GM12873 (cell line): ENCODE measurements at regions not wholly inside any gene's neighbourhood (a gene's known extent, or its start where the extent isn't known, plus 50 kb on each side); places are given as distances from the start of the nearest gene placed in this dataset.

Experiments
- CTCF ChIP-seq: IDR thresholded peaks from 2 replicates; pipeline ENCODE4 v1.5.1; 2012; ENCODE audit warnings: low read depth, mild to moderate bottlenecking, moderate library complexity, low read length, control low read depth; ENCODE audit not compliant: insufficient read depth; ENCODE audit errors: missing control alignments

DNA sequence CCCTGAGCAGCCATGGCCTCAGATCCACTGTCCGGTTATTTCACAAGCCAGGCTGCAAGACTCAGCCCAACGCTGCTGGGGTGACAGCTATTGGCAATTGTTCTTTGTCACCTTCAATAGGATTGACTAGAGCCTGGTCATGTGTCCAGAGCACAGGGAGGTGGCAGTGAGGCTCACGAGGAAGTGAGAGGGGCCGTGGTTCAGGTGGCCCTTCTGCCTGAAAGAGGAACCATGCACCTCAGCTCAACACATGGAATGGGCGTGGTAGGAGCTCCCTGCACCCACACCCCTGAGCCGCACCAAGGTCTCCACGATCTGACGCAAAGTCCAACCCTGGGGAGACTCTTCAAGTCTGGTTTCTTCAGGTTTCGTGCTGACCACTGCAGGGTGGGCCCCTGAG is 184.8 kb upstream of the CDH4 start:
- no peak for TF ChIP-seq CTCF

- no peak for TF ChIP-seq CTCF
Observed at GRCh38 chr20:61072398-61072797, 179.7 kb upstream of the CDH4 start.

GRCh38 chr20:61073376-61073775 is 178.7 kb upstream of the CDH4 start:
- no peak for TF ChIP-seq CTCF

GRCh38 chr20:61082720-61083119 is 169.3 kb upstream of the CDH4 start:
- no peak for TF ChIP-seq CTCF

GRCh38 chr20:61083431-61083830 is 168.6 kb upstream of the CDH4 start:
- no peak for TF ChIP-seq CTCF

- no peak for TF ChIP-seq CTCF
Observed at GRCh38 chr20:61086031-61086430, 166.0 kb upstream of the CDH4 start.

- TF ChIP-seq CTCF: no peak
Observed at GRCh38 chr20:61090541-61090940, 161.5 kb upstream of the CDH4 start.
